ENCODE measurements at regions not wholly inside any gene's neighbourhood (a gene's known extent, or its start where the extent isn't known, plus 50 kb on each side); places are given as distances from the start of the nearest gene placed in this dataset.

DNA sequence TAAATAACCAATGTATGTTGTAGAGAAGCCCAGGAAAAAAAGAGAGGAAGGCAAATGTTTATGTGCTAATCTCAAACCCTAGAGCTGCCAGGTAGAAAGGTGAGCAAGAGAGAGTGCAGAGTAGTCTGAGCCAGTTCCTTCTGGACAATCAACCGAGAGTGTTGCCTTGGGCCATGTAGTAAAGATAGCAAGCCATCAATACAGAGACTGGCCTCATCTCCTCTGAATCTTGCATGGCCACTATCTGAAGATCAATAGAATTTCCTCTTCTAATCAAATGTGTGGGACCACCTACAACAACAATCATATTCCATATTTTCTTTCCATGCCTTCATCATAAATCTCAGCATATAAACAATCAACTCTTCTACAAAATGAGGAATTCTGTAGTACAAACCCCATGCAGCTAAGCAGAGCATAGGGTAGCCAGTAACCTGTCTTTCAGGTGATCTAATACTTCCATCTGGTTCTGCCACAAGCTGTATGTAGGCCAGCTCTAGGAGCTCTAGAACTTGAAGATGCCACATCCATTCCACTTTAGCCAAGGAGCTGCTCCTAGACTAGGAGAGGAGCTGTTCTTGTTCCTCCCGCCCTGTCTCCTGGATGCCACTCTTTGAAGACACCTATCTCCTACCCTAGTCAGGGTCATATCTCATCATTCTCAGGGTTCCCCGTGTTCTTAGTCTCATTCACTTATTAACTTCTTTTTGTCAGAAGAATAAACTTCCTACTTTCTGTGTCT lies 75.8 kb upstream of the SLC38A4 start:
- TF ChIP-seq, protein P1, sequence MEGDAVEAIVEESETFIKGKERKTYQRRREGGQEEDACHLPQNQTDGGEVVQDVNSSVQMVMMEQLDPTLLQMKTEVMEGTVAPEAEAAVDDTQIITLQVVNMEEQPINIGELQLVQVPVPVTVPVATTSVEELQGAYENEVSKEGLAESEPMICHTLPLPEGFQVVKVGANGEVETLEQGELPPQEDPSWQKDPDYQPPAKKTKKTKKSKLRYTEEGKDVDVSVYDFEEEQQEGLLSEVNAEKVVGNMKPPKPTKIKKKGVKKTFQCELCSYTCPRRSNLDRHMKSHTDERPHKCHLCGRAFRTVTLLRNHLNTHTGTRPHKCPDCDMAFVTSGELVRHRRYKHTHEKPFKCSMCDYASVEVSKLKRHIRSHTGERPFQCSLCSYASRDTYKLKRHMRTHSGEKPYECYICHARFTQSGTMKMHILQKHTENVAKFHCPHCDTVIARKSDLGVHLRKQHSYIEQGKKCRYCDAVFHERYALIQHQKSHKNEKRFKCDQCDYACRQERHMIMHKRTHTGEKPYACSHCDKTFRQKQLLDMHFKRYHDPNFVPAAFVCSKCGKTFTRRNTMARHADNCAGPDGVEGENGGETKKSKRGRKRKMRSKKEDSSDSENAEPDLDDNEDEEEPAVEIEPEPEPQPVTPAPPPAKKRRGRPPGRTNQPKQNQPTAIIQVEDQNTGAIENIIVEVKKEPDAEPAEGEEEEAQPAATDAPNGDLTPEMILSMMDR (conservative IDR thresholded peaks at IDR 0.05): no peak
- no peak for TF ChIP-seq EZH2 (IDR thresholded peaks at IDR 0.05; ENCODE audit: low read depth)
